Bronchial epithelial cell (primary cell): ENCODE measurements at regions not wholly inside any gene's neighbourhood (a gene's known extent, or its start where the extent isn't known, plus 50 kb on each side); places are given as distances from the start of the nearest gene placed in this dataset.
"Not testable (repeated sequence)": the region's sequence is repeated elsewhere in the genome, so short reads cannot be mapped to it uniquely, and the experiment has no call there.

Experiments used
- DNase-seq: peaks from one replicate; pipeline ENCODE4 v3.0.0-alpha.2; 2010; ENCODE audit warnings: low read depth
- FAIRE-seq: peaks from 2 replicates; lab custom pipeline; 2011; peaks lifted over from hg19 to GRCh38; lab: Jason Lieb, UNC
- H3K27me3 ChIP-seq: 2 replicates; pipeline ENCODE4 v1.5.1; 2011; ENCODE audit warnings: low read length; ENCODE audit not compliant: control insufficient read depth, insufficient read depth
- H3K36me3 ChIP-seq: 2 replicates; pipeline ENCODE4 v1.5.1; 2011; ENCODE audit warnings: low read length; ENCODE audit not compliant: control insufficient read depth, insufficient read depth
- H3K4me3 ChIP-seq: 2 replicates; pipeline ENCODE4 v1.5.1; 2011; ENCODE audit warnings: mild to moderate bottlenecking, low read depth, low read length, control low read depth
- CTCF ChIP-seq: IDR thresholded peaks from 2 replicates; pipeline ENCODE4 v1.5.1; 2011; ENCODE audit warnings: mild to moderate bottlenecking, moderate library complexity, low read length, control low read depth, inconsistent platforms; ENCODE audit not compliant: insufficient read depth, severe bottlenecking

- no peak for TF ChIP-seq CTCF
Observed at GRCh38 chr5:8829323-8830029, 716.4 kb downstream of the SEMA5A start.

GRCh38 chr5:8831251-8831650 lies 714.6 kb downstream of the SEMA5A start:
- Histone ChIP-seq H3K27me3 (no peaks in the 10 kb centered on the region), H3K4me3 (no peak overlapping the region), H3K36me3 (no peaks in the 10 kb centered on the region)
- no peak for FAIRE-seq
- DNase-seq, result no peak
- TF ChIP-seq CTCF, result no peak

More at GRCh38 chr5:8829323-8830029, 716.4 kb downstream of the SEMA5A start:
- peak; percentile 23 for FAIRE-seq
- Histone ChIP-seq H3K36me3 (no peaks in the 10 kb centered on the region), H3K4me3 (no peak overlapping the region), H3K27me3 (no peaks in the 10 kb centered on the region)
- peak; percentile 99 for DNase-seq

- TF ChIP-seq CTCF, result no peak
- FAIRE-seq (no peak), DNase-seq (no peak)
- Histone ChIP-seq H3K36me3 (no peaks in the 10 kb centered on the region), H3K27me3 (no peaks in the 10 kb centered on the region), H3K4me3 (no peak overlapping the region)
Observed at GRCh38 chr5:8831854-8832253, 714.0 kb downstream of the SEMA5A start.

GRCh38 chr5:8839361-8840055 lies 706.4 kb downstream of the SEMA5A start:
- no peak overlapping the region for H3K4me3 ChIP-seq
- DNase-seq (no peak), FAIRE-seq (no peak)
- H3K36me3 ChIP-seq, result no peaks in the 10 kb centered on the region
- no peak for TF ChIP-seq CTCF
- no peaks in the 10 kb centered on the region for H3K27me3 ChIP-seq

GRCh38 chr5:8840237-8840636 lies 705.6 kb downstream of the SEMA5A start:
- FAIRE-seq, result no peak
- Histone ChIP-seq H3K36me3 (no peaks in the 10 kb centered on the region), H3K27me3 (no peaks in the 10 kb centered on the region), H3K4me3 (no peak overlapping the region)
- no peak for DNase-seq
- TF ChIP-seq CTCF, result no peak

GRCh38 chr5:8840746-8841145 lies 705.1 kb downstream of the SEMA5A start:
- H3K4me3 ChIP-seq, FAIRE-seq, DNase-seq, H3K27me3 ChIP-seq, H3K36me3 ChIP-seq: not testable (repeated sequence)
